IPS-18a (cell line): ENCODE measurements at regions not wholly inside any gene's neighbourhood (a gene's known extent, or its start where the extent isn't known, plus 50 kb on each side); places are given as distances from the start of the nearest gene placed in this dataset.

Experiments used
- H3K27ac ChIP-seq: one replicate; pipeline ENCODE4 v1.5.1; 2013; ENCODE audit warnings: low read length
- H3K27me3 ChIP-seq: one replicate; pipeline ENCODE4 v1.6.1; 2013; ENCODE audit warnings: mild to moderate bottlenecking, low read length; ENCODE audit not compliant: control insufficient read depth, insufficient read depth
- H3K36me3 ChIP-seq: one replicate; pipeline ENCODE4 v1.6.1; 2013; ENCODE audit warnings: low read depth, low read length; ENCODE audit not compliant: control insufficient read depth
- H3K4me1 ChIP-seq: one replicate; pipeline ENCODE4 v1.6.1; 2013; ENCODE audit warnings: low read depth, low read length; ENCODE audit not compliant: control insufficient read depth
- H3K4me3 ChIP-seq: one replicate; pipeline ENCODE4 v1.5.1; 2013; ENCODE audit warnings: low read length
- H3K9ac ChIP-seq: one replicate; pipeline ENCODE4 v1.6.1; 2013; ENCODE audit warnings: mild to moderate bottlenecking, low read length, moderate library complexity
- H3K9me3 ChIP-seq: one replicate; pipeline ENCODE4 v1.6.1; 2013; ENCODE audit warnings: low read depth, low read length; ENCODE audit not compliant: control insufficient read depth

GRCh38 chr7:33809228-33809627 lies 96.1 kb upstream of the BMPER start:
- H3K9ac ChIP-seq, result no peak overlapping the region
- H3K36me3 ChIP-seq, result no peaks in the 10 kb centered on the region

GRCh38 chr7:33810356-33810755 lies 95.0 kb upstream of the BMPER start:
- H3K27me3 ChIP-seq, result no peaks in the 10 kb centered on the region
- no peaks in the 10 kb centered on the region for H3K4me1 ChIP-seq
- no peak overlapping the region for H3K9ac ChIP-seq
- no peak overlapping the region for H3K27ac ChIP-seq
- no peak overlapping the region for H3K4me3 ChIP-seq
- no peaks in the 10 kb centered on the region for H3K9me3 ChIP-seq
- H3K36me3 ChIP-seq, result no peaks in the 10 kb centered on the region

More at GRCh38 chr7:33809228-33809627, 96.1 kb upstream of the BMPER start:
- H3K27me3 ChIP-seq, result no peaks in the 10 kb centered on the region
- H3K4me1 ChIP-seq, result no peaks in the 10 kb centered on the region
- H3K4me3 ChIP-seq, result no peak overlapping the region
- H3K9me3 ChIP-seq, result no peaks in the 10 kb centered on the region
- H3K27ac ChIP-seq, result no peak overlapping the region

- Histone ChIP-seq H3K9ac (no peak overlapping the region), H3K27me3 (no peaks in the 10 kb centered on the region), H3K4me3 (no peak overlapping the region), H3K36me3 (no peaks in the 10 kb centered on the region), H3K4me1 (no peaks in the 10 kb centered on the region), H3K9me3 (no peaks in the 10 kb centered on the region), H3K27ac (no peak overlapping the region)
Measured at GRCh38 chr7:33813331-33813730, 92.0 kb upstream of the BMPER start.

GRCh38 chr7:33814400-33814799 lies 90.9 kb upstream of the BMPER start:
- Histone ChIP-seq H3K4me3 (no peak overlapping the region), H3K4me1 (no peaks in the 10 kb centered on the region), H3K9me3 (no peaks in the 10 kb centered on the region), H3K36me3 (no peaks in the 10 kb centered on the region), H3K27ac (no peak overlapping the region), H3K27me3 (no peaks in the 10 kb centered on the region), H3K9ac (no peak overlapping the region)

- no peaks in the 10 kb centered on the region for H3K9me3 ChIP-seq
- H3K36me3 ChIP-seq, result no peaks in the 10 kb centered on the region
- H3K9ac ChIP-seq, result no peak overlapping the region
- H3K27me3 ChIP-seq, result no peaks in the 10 kb centered on the region
- H3K27ac ChIP-seq, result no peak overlapping the region
- no peaks in the 10 kb centered on the region for H3K4me1 ChIP-seq
- H3K4me3 ChIP-seq, result no peak overlapping the region
Measured at GRCh38 chr7:33814936-33815335, 90.4 kb upstream of the BMPER start.

GRCh38 chr7:33815336-33815735 lies 90.0 kb upstream of the BMPER start:
- Histone ChIP-seq H3K27me3 (no peaks in the 10 kb centered on the region), H3K4me1 (no peaks in the 10 kb centered on the region), H3K9me3 (no peaks in the 10 kb centered on the region), H3K36me3 (no peaks in the 10 kb centered on the region), H3K9ac (no peak overlapping the region), H3K27ac (no peak overlapping the region), H3K4me3 (no peak overlapping the region)

- no peaks in the 10 kb centered on the region for H3K36me3 ChIP-seq
- no peaks in the 10 kb centered on the region for H3K9me3 ChIP-seq
- no peaks in the 10 kb centered on the region for H3K27me3 ChIP-seq
- no peak overlapping the region for H3K27ac ChIP-seq
- H3K4me3 ChIP-seq, result no peak overlapping the region
- no peak overlapping the region for H3K9ac ChIP-seq
- no peaks in the 10 kb centered on the region for H3K4me1 ChIP-seq
Measured at GRCh38 chr7:33816106-33816505, 89.2 kb upstream of the BMPER start.

GRCh38 chr7:33819658-33820057 lies 85.7 kb upstream of the BMPER start:
- no peaks in the 10 kb centered on the region for H3K27me3 ChIP-seq
- H3K36me3 ChIP-seq, result no peaks in the 10 kb centered on the region
- H3K27ac ChIP-seq, result no peak overlapping the region
- H3K4me3 ChIP-seq, result no peak overlapping the region
- no peak overlapping the region for H3K9ac ChIP-seq
- no peaks in the 10 kb centered on the region for H3K9me3 ChIP-seq
- H3K4me1 ChIP-seq, result no peaks in the 10 kb centered on the region

- Histone ChIP-seq H3K9me3 (no peaks in the 10 kb centered on the region), H3K27me3 (no peaks in the 10 kb centered on the region), H3K36me3 (no peaks in the 10 kb centered on the region), H3K27ac (no peak overlapping the region), H3K4me1 (no peaks in the 10 kb centered on the region), H3K4me3 (no peak overlapping the region), H3K9ac (no peak overlapping the region)
Measured at GRCh38 chr7:33820206-33820605, 85.1 kb upstream of the BMPER start.

GRCh38 chr7:33821970-33822369 lies 83.4 kb upstream of the BMPER start:
- no peaks in the 10 kb centered on the region for H3K27me3 ChIP-seq
- H3K36me3 ChIP-seq, result no peaks in the 10 kb centered on the region
- H3K4me3 ChIP-seq, result no peak overlapping the region
- H3K27ac ChIP-seq, result no peak overlapping the region
- H3K9ac ChIP-seq, result no peak overlapping the region
- no peaks in the 10 kb centered on the region for H3K4me1 ChIP-seq
- H3K9me3 ChIP-seq, result no peaks in the 10 kb centered on the region

GRCh38 chr7:33823913-33824312 lies 81.4 kb upstream of the BMPER start:
- H3K27me3 ChIP-seq, result no peaks in the 10 kb centered on the region
- H3K36me3 ChIP-seq, result no peaks in the 10 kb centered on the region
- H3K9ac ChIP-seq, result no peak overlapping the region
- no peak overlapping the region for H3K27ac ChIP-seq
- no peak overlapping the region for H3K4me3 ChIP-seq
- H3K9me3 ChIP-seq, result no peaks in the 10 kb centered on the region
- H3K4me1 ChIP-seq, result no peaks in the 10 kb centered on the region

- Histone ChIP-seq H3K4me1 (no peaks in the 10 kb centered on the region), H3K27me3 (no peaks in the 10 kb centered on the region), H3K9ac (no peak overlapping the region), H3K36me3 (no peaks in the 10 kb centered on the region), H3K4me3 (no peak overlapping the region), H3K9me3 (no peaks in the 10 kb centered on the region), H3K27ac (no peak overlapping the region)
Measured at GRCh38 chr7:33824911-33825459, 80.4 kb upstream of the BMPER start.
